ENCODE measurements at regions not wholly inside any gene's neighbourhood (a gene's known extent, or its start where the extent isn't known, plus 50 kb on each side); places are given as distances from the start of the nearest gene placed in this dataset.

DNA sequence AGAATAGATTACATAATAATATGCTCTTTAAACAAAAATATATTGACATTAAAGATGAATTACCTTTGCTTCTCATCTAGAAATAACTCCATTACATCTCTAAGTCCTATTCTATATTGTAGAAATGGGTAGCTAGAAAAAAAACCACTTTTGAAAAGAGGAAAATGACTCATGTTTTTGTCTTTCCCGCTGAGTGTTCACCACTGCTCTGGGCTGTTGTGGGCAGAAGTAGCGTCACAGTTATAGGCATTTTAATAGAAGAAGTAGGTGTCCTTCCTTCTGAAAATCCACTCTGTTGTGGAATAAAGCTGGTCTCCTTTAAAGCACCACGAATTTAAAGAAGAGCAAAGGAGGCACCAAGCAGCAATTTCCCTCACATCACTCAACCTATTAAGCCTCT, 117.6 kb upstream of the NFE2L3 start:
- TF ChIP-seq CTCF (IDR thresholded peaks at IDR 0.05 in 2 of 3, conservative IDR thresholded peaks at IDR 0.05 in 1 of 3; ENCODE audit: borderline replicate concordance in 1 of 3, insufficient read depth in 1 of 3, low read depth in 2 of 3, low read length in 2 of 3) (no peak), POLR2A (IDR thresholded peaks at IDR 0.05; ENCODE audit: borderline replicate concordance, extremely low read depth, insufficient read depth, insufficient read length) (no peak), POLR2AphosphoS5 (IDR thresholded peaks at IDR 0.05; ENCODE audit: low read depth, low read length) (no peak)

Data from HCT116 (cell line).